ENCODE measurements at regions not wholly inside any gene's neighbourhood (a gene's known extent, or its start where the extent isn't known, plus 50 kb on each side); places are given as distances from the start of the nearest gene placed in this dataset.

- no peak overlapping the region for H3K4me3 Mint-ChIP-seq
- no peak overlapping the region for H3K27ac Mint-ChIP-seq
- ATAC-seq, result no peak
- H3K4me1 Mint-ChIP-seq, result no peaks in the 10 kb centered on the region
- peaks cover 6% of the 10 kb centered on the region for H3K9me3 Mint-ChIP-seq
- H3K36me3 Mint-ChIP-seq, result no peaks in the 10 kb centered on the region
- no peaks in the 10 kb centered on the region for H3K27me3 Mint-ChIP-seq
Observed at GRCh38 chr9:88678008-88678407, 143.0 kb downstream of the NXNL2 start.

GRCh38 chr9:88678431-88678830 is 143.5 kb downstream of the NXNL2 start:
- Mint-ChIP-seq H3K36me3 (no peaks in the 10 kb centered on the region), H3K27me3 (no peaks in the 10 kb centered on the region), H3K4me1 (no peaks in the 10 kb centered on the region), H3K4me3 (no peak overlapping the region), H3K9me3 (peaks cover 6% of the 10 kb centered on the region), H3K27ac (no peak overlapping the region)
- no peak for ATAC-seq

GRCh38 chr9:88680041-88680440 is 145.1 kb downstream of the NXNL2 start:
- no peaks in the 10 kb centered on the region for H3K4me1 Mint-ChIP-seq
- H3K9me3 Mint-ChIP-seq, result peaks cover 6% of the 10 kb centered on the region
- no peak overlapping the region for H3K27ac Mint-ChIP-seq
- no peaks in the 10 kb centered on the region for H3K27me3 Mint-ChIP-seq
- no peaks in the 10 kb centered on the region for H3K36me3 Mint-ChIP-seq
- no peak for ATAC-seq
- no peak overlapping the region for H3K4me3 Mint-ChIP-seq

GRCh38 chr9:88680505-88681160 is 145.7 kb downstream of the NXNL2 start:
- Mint-ChIP-seq H3K27me3 (no peaks in the 10 kb centered on the region), H3K27ac (no peak overlapping the region), H3K4me3 (no peak overlapping the region), H3K4me1 (no peaks in the 10 kb centered on the region), H3K36me3 (no peaks in the 10 kb centered on the region), H3K9me3 (peaks cover 6% of the 10 kb centered on the region)
- ATAC-seq, result no peak

- no peaks in the 10 kb centered on the region for H3K27me3 Mint-ChIP-seq
Observed at GRCh38 chr9:88681434-88681833, 146.5 kb downstream of the NXNL2 start.

GRCh38 chr9:88682431-88682831 is 147.5 kb downstream of the NXNL2 start:
- Mint-ChIP-seq H3K36me3 (no peaks in the 10 kb centered on the region), H3K27me3 (no peaks in the 10 kb centered on the region), H3K9me3 (peaks cover 2% of the 10 kb centered on the region), H3K4me3 (no peak overlapping the region), H3K4me1 (no peaks in the 10 kb centered on the region), H3K27ac (no peak overlapping the region)
- ATAC-seq, result no peak

More at GRCh38 chr9:88681434-88681833, 146.5 kb downstream of the NXNL2 start:
- ATAC-seq, result no peak
- Mint-ChIP-seq H3K4me3 (no peak overlapping the region), H3K4me1 (no peaks in the 10 kb centered on the region), H3K36me3 (no peaks in the 10 kb centered on the region), H3K9me3 (peaks cover 6% of the 10 kb centered on the region), H3K27ac (no peak overlapping the region)

GRCh38 chr9:88684046-88684445 is 149.1 kb downstream of the NXNL2 start:
- Mint-ChIP-seq H3K36me3 (no peaks in the 10 kb centered on the region), H3K27me3 (no peaks in the 10 kb centered on the region), H3K9me3 (no peaks in the 10 kb centered on the region), H3K4me3 (no peak overlapping the region), H3K27ac (no peak overlapping the region), H3K4me1 (no peaks in the 10 kb centered on the region)
- ATAC-seq, result no peak

- Mint-ChIP-seq H3K36me3 (no peaks in the 10 kb centered on the region), H3K9me3 (no peaks in the 10 kb centered on the region), H3K27me3 (no peaks in the 10 kb centered on the region), H3K27ac (no peak overlapping the region), H3K4me3 (no peak overlapping the region), H3K4me1 (no peaks in the 10 kb centered on the region)
- ATAC-seq, result no peak
Observed at GRCh38 chr9:88684845-88685244, 149.9 kb downstream of the NXNL2 start.

- Mint-ChIP-seq H3K9me3 (no peaks in the 10 kb centered on the region), H3K27me3 (no peaks in the 10 kb centered on the region), H3K4me3 (no peak overlapping the region), H3K27ac (no peak overlapping the region), H3K36me3 (no peaks in the 10 kb centered on the region), H3K4me1 (no peaks in the 10 kb centered on the region)
- ATAC-seq, result no peak
Observed at GRCh38 chr9:88685966-88686365, 151.0 kb downstream of the NXNL2 start.

- Mint-ChIP-seq H3K36me3 (no peaks in the 10 kb centered on the region), H3K4me1 (no peaks in the 10 kb centered on the region), H3K4me3 (no peak overlapping the region), H3K9me3 (peaks cover 6% of the 10 kb centered on the region), H3K27me3 (peaks cover 9% of the 10 kb centered on the region), H3K27ac (no peak overlapping the region)
- no peak for ATAC-seq
Observed at GRCh38 chr9:88689509-88690298, 154.7 kb downstream of the NXNL2 start.

GRCh38 chr9:88690628-88691027 is 155.7 kb downstream of the NXNL2 start:
- no peak overlapping the region for H3K4me3 Mint-ChIP-seq
- H3K9me3 Mint-ChIP-seq, result peaks cover 6% of the 10 kb centered on the region
- H3K27me3 Mint-ChIP-seq, result peaks cover 11% of the 10 kb centered on the region
- ATAC-seq, result no peak
- no peaks in the 10 kb centered on the region for H3K4me1 Mint-ChIP-seq
- H3K27ac Mint-ChIP-seq, result no peak overlapping the region
- H3K36me3 Mint-ChIP-seq, result no peaks in the 10 kb centered on the region

- no peaks in the 10 kb centered on the region for H3K4me1 Mint-ChIP-seq
- no peak overlapping the region for H3K4me3 Mint-ChIP-seq
- H3K27me3 Mint-ChIP-seq, result peaks cover 11% of the 10 kb centered on the region
- no peaks in the 10 kb centered on the region for H3K36me3 Mint-ChIP-seq
- H3K9me3 Mint-ChIP-seq, result peaks cover 6% of the 10 kb centered on the region
- H3K27ac Mint-ChIP-seq, result no peak overlapping the region
- no peak for ATAC-seq
Observed at GRCh38 chr9:88691091-88691490, 156.1 kb downstream of the NXNL2 start.

GRCh38 chr9:88691811-88692210 is 156.8 kb downstream of the NXNL2 start:
- H3K4me3 Mint-ChIP-seq, result no peak overlapping the region
- peaks cover 11% of the 10 kb centered on the region for H3K27me3 Mint-ChIP-seq
- H3K36me3 Mint-ChIP-seq, result no peaks in the 10 kb centered on the region
- no peaks in the 10 kb centered on the region for H3K4me1 Mint-ChIP-seq
- no peak for ATAC-seq
- no peak overlapping the region for H3K27ac Mint-ChIP-seq
- peaks cover 6% of the 10 kb centered on the region for H3K9me3 Mint-ChIP-seq

- Mint-ChIP-seq H3K27me3 (peaks cover 11% of the 10 kb centered on the region), H3K9me3 (peaks cover 6% of the 10 kb centered on the region), H3K4me1 (no peaks in the 10 kb centered on the region), H3K27ac (no peak overlapping the region), H3K36me3 (no peaks in the 10 kb centered on the region), H3K4me3 (no peak overlapping the region)
- ATAC-seq, result no peak
Observed at GRCh38 chr9:88692827-88693226, 157.8 kb downstream of the NXNL2 start.

GRCh38 chr9:88694625-88695024 is 159.6 kb downstream of the NXNL2 start:
- Mint-ChIP-seq H3K36me3 (no peaks in the 10 kb centered on the region), H3K27ac (no peak overlapping the region), H3K4me3 (no peak overlapping the region), H3K9me3 (peaks cover 6% of the 10 kb centered on the region), H3K27me3 (peaks cover 11% of the 10 kb centered on the region), H3K4me1 (no peaks in the 10 kb centered on the region)
- no peak for ATAC-seq

GRCh38 chr9:88696501-88696900 is 161.5 kb downstream of the NXNL2 start:
- peaks cover 11% of the 10 kb centered on the region for H3K27me3 Mint-ChIP-seq
- peaks cover 6% of the 10 kb centered on the region for H3K9me3 Mint-ChIP-seq

More at GRCh38 chr9:88696501-88696900, 161.5 kb downstream of the NXNL2 start:
- H3K36me3 Mint-ChIP-seq, result no peaks in the 10 kb centered on the region
- no peak overlapping the region for H3K4me3 Mint-ChIP-seq
- ATAC-seq, result no peak
- no peak overlapping the region for H3K27ac Mint-ChIP-seq
- H3K4me1 Mint-ChIP-seq, result no peaks in the 10 kb centered on the region

Measured in stimulated activated memory B cell treated with anti-CD40 and anti-IgM and Interleukin-4, amounts not matched to agents 10 μg/mL and 1 μg/mL and 100 μg/mL, for 72 hours (primary cell).